ENCODE measurements at regions not wholly inside any gene's neighbourhood (a gene's known extent, or its start where the extent isn't known, plus 50 kb on each side); places are given as distances from the start of the nearest gene placed in this dataset.

DNA sequence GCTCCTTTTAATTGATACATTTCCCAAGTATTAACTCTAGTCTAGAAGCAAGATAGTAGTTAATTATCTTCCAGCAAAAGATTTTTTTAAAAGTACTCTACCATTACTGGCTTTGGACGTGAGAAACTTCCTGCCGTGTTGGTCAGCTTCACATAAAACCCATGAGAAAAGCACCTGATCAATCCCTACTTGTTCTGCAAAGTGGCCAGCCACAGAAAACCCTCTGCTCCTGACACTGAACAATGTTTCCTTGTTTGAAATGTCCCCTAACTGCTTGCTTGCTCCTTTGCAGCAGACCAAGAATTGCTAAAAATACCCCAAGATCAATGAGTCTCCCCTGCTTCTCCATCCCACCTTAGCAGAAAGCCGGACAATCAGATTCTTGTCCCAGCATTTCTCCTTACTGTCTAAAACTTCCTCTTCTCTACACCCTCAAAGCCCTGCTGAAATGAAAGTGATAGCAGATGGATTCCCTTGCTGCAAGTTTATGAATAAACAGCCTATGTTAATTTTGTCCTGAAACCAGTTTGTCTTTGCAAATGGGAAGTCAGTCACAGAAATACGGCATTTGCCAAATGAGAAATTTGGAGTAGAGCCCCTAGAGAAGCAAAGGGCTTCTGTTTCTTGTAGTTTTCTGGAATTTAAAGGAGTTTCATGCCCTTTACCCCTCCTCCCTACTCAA, 207.1 kb upstream of the ARHGAP20 start:
- Histone ChIP-seq H3K27me3 (no peaks in the 10 kb centered on the region), H3K27ac (no peak overlapping the region), H3K9me3 (no peaks in the 10 kb centered on the region), H3K4me1 (peaks cover 9% of the 10 kb centered on the region), H3K4me3 (no peak overlapping the region), H3K36me3 (no peaks in the 10 kb centered on the region)
- TF ChIP-seq EP300 (IDR thresholded peaks at IDR 0.05): no peak
- no peak for TF ChIP-seq POLR2AphosphoS5 (IDR thresholded peaks at IDR 0.05)
- TF ChIP-seq, protein P1, sequence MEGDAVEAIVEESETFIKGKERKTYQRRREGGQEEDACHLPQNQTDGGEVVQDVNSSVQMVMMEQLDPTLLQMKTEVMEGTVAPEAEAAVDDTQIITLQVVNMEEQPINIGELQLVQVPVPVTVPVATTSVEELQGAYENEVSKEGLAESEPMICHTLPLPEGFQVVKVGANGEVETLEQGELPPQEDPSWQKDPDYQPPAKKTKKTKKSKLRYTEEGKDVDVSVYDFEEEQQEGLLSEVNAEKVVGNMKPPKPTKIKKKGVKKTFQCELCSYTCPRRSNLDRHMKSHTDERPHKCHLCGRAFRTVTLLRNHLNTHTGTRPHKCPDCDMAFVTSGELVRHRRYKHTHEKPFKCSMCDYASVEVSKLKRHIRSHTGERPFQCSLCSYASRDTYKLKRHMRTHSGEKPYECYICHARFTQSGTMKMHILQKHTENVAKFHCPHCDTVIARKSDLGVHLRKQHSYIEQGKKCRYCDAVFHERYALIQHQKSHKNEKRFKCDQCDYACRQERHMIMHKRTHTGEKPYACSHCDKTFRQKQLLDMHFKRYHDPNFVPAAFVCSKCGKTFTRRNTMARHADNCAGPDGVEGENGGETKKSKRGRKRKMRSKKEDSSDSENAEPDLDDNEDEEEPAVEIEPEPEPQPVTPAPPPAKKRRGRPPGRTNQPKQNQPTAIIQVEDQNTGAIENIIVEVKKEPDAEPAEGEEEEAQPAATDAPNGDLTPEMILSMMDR (IDR thresholded peaks at IDR 0.05): no peak
- no peak for TF ChIP-seq POLR2A (IDR thresholded peaks at IDR 0.05)
- DNase-seq (ENCODE audit: low spot score in 2 of 2): no peak
- 49% methylated on average over 4 of the region's 4 CpGs for WGBS

DNA sequence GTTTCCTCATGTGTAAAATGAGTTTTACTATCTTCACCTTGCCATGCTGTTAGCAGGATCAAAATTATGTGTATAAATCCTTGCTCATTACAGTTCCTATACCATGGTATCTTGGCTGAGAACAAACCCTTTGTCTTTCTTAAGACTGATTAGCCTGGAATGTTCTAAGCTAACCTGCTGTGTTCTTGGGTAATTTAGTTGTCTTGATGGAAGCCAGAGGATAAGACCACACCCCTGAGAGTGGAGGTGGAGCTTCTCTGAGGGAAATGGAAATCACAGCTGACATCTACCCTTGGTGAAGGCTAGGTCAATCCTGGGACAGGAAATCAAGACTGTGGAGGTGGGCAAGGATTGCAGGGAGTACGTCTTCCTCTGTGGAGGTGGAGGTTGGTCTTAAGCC, 206.1 kb upstream of the ARHGAP20 start:
- H3K27me3 ChIP-seq: no peaks in the 10 kb centered on the region
- 77% methylated on average over 1 of the region's 1 CpG for WGBS
- H3K36me3 ChIP-seq: no peaks in the 10 kb centered on the region
- H3K27ac ChIP-seq: no peak overlapping the region
- TF ChIP-seq POLR2AphosphoS5 (IDR thresholded peaks at IDR 0.05) (no peak), EP300 (IDR thresholded peaks at IDR 0.05) (no peak), POLR2A (IDR thresholded peaks at IDR 0.05) (no peak)
- TF ChIP-seq, protein P1 (IDR thresholded peaks at IDR 0.05): no peak
- H3K4me1 ChIP-seq: peaks cover 9% of the 10 kb centered on the region
- DNase-seq (ENCODE audit: low spot score in 2 of 2): no peak
- no peaks in the 10 kb centered on the region for H3K9me3 ChIP-seq
- H3K4me3 ChIP-seq: no peak overlapping the region

DNA sequence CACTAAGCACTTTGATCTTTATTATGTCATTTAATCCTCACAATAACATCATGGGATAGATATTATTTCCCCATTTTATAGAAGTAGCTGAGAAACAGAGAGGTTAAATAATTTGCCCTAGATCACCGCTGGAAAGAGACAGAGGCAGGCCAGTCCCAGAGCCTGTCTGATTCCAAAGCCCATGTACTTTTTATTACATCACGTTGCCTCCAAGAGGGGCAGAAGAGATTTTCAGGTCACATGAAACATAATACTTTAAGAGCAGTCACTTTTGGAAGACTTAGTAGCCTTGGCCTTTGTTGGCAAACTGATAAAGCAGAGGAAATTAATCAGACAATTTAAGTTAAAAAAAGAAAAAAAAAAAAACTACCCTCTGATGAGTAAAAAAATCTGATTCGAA, 200.2 kb upstream of the ARHGAP20 start:
- H3K36me3 ChIP-seq: no peaks in the 10 kb centered on the region
- TF ChIP-seq POLR2AphosphoS5 (IDR thresholded peaks at IDR 0.05): no peak
- no peak for TF ChIP-seq EP300 (IDR thresholded peaks at IDR 0.05)
- TF ChIP-seq POLR2A (IDR thresholded peaks at IDR 0.05): no peak
- TF ChIP-seq, protein P1 (IDR thresholded peaks at IDR 0.05): no peak
- H3K27ac ChIP-seq: no peak overlapping the region
- no peaks in the 10 kb centered on the region for H3K27me3 ChIP-seq
- no peak for DNase-seq (ENCODE audit: low spot score in 2 of 2)
- no peaks in the 10 kb centered on the region for H3K9me3 ChIP-seq
- H3K4me3 ChIP-seq: no peak overlapping the region
- no peaks in the 10 kb centered on the region for H3K4me1 ChIP-seq
- WGBS: 70% methylated on average over 3 of the region's 3 CpGs

GRCh38 chr11:110910384-110910783, 198.1 kb upstream of the ARHGAP20 start:
- Histone ChIP-seq H3K36me3 (no peaks in the 10 kb centered on the region), H3K4me1 (peaks cover 4% of the 10 kb centered on the region), H3K27ac (no peak overlapping the region), H3K4me3 (no peak overlapping the region), H3K27me3 (no peaks in the 10 kb centered on the region), H3K9me3 (no peaks in the 10 kb centered on the region)
- TF ChIP-seq POLR2AphosphoS5 (IDR thresholded peaks at IDR 0.05): no peak
- TF ChIP-seq EP300 (IDR thresholded peaks at IDR 0.05): no peak
- TF ChIP-seq, protein P1 (IDR thresholded peaks at IDR 0.05): no peak
- no peak for TF ChIP-seq POLR2A (IDR thresholded peaks at IDR 0.05)
- DNase-seq (ENCODE audit: low spot score in 2 of 2): no peak
- WGBS: 66% methylated on average over 2 of the region's 2 CpGs

DNA sequence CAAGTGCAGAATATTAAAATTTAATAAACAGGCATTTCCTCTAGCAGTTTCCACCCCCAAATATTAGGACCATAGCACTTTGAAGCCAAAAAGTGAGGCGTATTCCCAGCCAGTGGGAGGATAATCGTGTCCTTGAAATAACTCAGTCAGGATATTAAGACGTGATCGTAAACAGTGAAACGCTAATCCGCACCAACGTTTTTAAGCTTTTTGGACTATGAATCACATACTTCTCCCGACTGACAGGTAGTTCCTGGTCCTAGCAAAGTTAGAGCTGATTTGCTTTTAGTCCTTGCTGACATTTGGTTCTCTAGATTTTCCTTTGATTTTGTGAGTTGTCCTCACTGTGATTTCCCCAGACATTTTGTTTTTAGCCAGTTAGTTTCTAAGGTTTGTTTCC, 197.1 kb upstream of the ARHGAP20 start:
- TF ChIP-seq EP300 (IDR thresholded peaks at IDR 0.05): no peak
- TF ChIP-seq POLR2A (IDR thresholded peaks at IDR 0.05): no peak
- TF ChIP-seq POLR2AphosphoS5 (IDR thresholded peaks at IDR 0.05): no peak
- TF ChIP-seq, protein P1 (IDR thresholded peaks at IDR 0.05): no peak
- Histone ChIP-seq H3K27me3 (no peaks in the 10 kb centered on the region), H3K4me3 (no peak overlapping the region), H3K36me3 (no peaks in the 10 kb centered on the region), H3K27ac (no peak overlapping the region), H3K9me3 (no peaks in the 10 kb centered on the region), H3K4me1 (peaks cover 4% of the 10 kb centered on the region)
- no peak for DNase-seq (ENCODE audit: low spot score in 2 of 2)
- WGBS: 70% methylated on average over 8 of the region's 8 CpGs

Measured in suprapubic skin (tissue), 4 donors.